H1 (cell line): ENCODE measurements at regions not wholly inside any gene's neighbourhood (a gene's known extent, or its start where the extent isn't known, plus 50 kb on each side); places are given as distances from the start of the nearest gene placed in this dataset.

ENCODE experiments used
- ATF2 ChIP-seq: IDR thresholded peaks from 2 replicates; pipeline ENCODE4 v1.6.1; 2012; ENCODE audit warnings: low read length, inconsistent platforms
- CTCF ChIP-seq, 3 experiments: IDR thresholded peaks; 1 replicate in 2 of 3; 2 replicates in 1 of 3; pipeline versions ENCODE4 v1.5.1 to v1.6.1; 2011; ENCODE audit warnings: low read length in 3 of 3, mild to moderate bottlenecking in 3 of 3, inconsistent platforms in 2 of 3, low read depth in 1 of 3, moderate library complexity in 1 of 3; ENCODE audit not compliant: insufficient read depth in 1 of 3; ENCODE audit errors: control extremely low read depth in 1 of 3
- EP300 ChIP-seq, 2 experiments: IDR thresholded peaks; 1 replicate in 1 of 2; 2 replicates in 1 of 2; pipeline ENCODE4 v1.6.1; 2011 to 2012; ENCODE audit warnings: low read depth in 2 of 2, low read length in 2 of 2, mild to moderate bottlenecking in 2 of 2, borderline replicate concordance in 1 of 2, inconsistent platforms in 1 of 2, moderate library complexity in 1 of 2
- POLR2AphosphoS5 ChIP-seq: IDR thresholded peaks from 2 replicates; pipeline ENCODE4 v1.6.1; 2011; ENCODE audit warnings: low read depth, low read length
- RAD21 ChIP-seq, 2 experiments: IDR thresholded peaks in 1 of 2; conservative IDR thresholded peaks in 1 of 2; 2 replicates each; pipeline ENCODE4 v1.6.1; 2011; ENCODE audit warnings: low read depth in 2 of 2, low read length in 2 of 2, improper control_type of control experiment in 1 of 2, inconsistent platforms in 1 of 2, mild to moderate bottlenecking in 1 of 2, moderate library complexity in 1 of 2
- SIN3A ChIP-seq, 2 experiments: IDR thresholded peaks in 1 of 2; conservative IDR thresholded peaks in 1 of 2; 2 replicates each; pipeline ENCODE4 v1.6.1; 2011 to 2012; ENCODE audit warnings: low read length in 2 of 2, improper control_type of control experiment in 1 of 2, low read depth in 1 of 2, mild to moderate bottlenecking in 1 of 2
- SRF ChIP-seq: IDR thresholded peaks from 2 replicates; pipeline ENCODE4 v1.6.1; 2011; ENCODE audit warnings: mild to moderate bottlenecking, low read depth, low read length, moderate library complexity
- TAF1 ChIP-seq: IDR thresholded peaks from 2 replicates; pipeline ENCODE4 v1.6.1; 2011; ENCODE audit warnings: mild to moderate bottlenecking, low read depth, low read length
- YY1 ChIP-seq: IDR thresholded peaks from 2 replicates; pipeline ENCODE4 v1.6.1; 2011; ENCODE audit warnings: low read depth, mild to moderate bottlenecking, low read length

- TF ChIP-seq TAF1 (no peak), SRF (no peak), SIN3A (conservative IDR thresholded peaks at IDR 0.05 in 1 of 2, IDR thresholded peaks at IDR 0.05 in 1 of 2; ENCODE audit: low read depth in 1 of 2, low read length in 2 of 2) (no peak), YY1 (no peak), RAD21 (IDR thresholded peaks at IDR 0.05 in 1 of 2, conservative IDR thresholded peaks at IDR 0.05 in 1 of 2; ENCODE audit: low read depth in 2 of 2, low read length in 2 of 2) (no peak), ATF2 (no peak), POLR2AphosphoS5 (no peak), CTCF (IDR thresholded peaks at IDR 0.05; ENCODE audit: control extremely low read depth in 1 of 3, insufficient read depth in 1 of 3, low read depth in 1 of 3, low read length in 3 of 3) (no peak), EP300 (IDR thresholded peaks at IDR 0.05; ENCODE audit: borderline replicate concordance in 1 of 2, low read depth in 2 of 2, low read length in 2 of 2) (no peak)
These were observed 335.3 kb downstream of the CTTN start for GRCh38 chr11:70733327-70734325.
